Fibroblast of skin of left quadriceps (primary cell): ENCODE measurements at regions not wholly inside any gene's neighbourhood (a gene's known extent, or its start where the extent isn't known, plus 50 kb on each side); places are given as distances from the start of the nearest gene placed in this dataset.
"Not testable (repeated sequence)": the region's sequence is repeated elsewhere in the genome, so short reads cannot be mapped to it uniquely, and the experiment has no call there.

Source experiments
- DNase-seq, 2 experiments: peaks; one replicate each; pipeline ENCODE4 v3.0.0-alpha.2; 2013; ENCODE audit warnings: low read depth in 2 of 2

- DNase-seq, result no peak
Measured at GRCh38 chr19:28166025-28166424, 1046.9 kb downstream of the UQCRFS1 start.

- DNase-seq, result no peak
Measured at GRCh38 chr19:28164214-28164613, 1048.7 kb downstream of the UQCRFS1 start.

GRCh38 chr19:28159065-28159464 is 1053.9 kb downstream of the UQCRFS1 start:
- no peak for DNase-seq

- no peak for DNase-seq
Measured at GRCh38 chr19:28155265-28155664, 1057.7 kb downstream of the UQCRFS1 start.

GRCh38 chr19:28154077-28154476 is 1058.9 kb downstream of the UQCRFS1 start:
- DNase-seq, result no peak

GRCh38 chr19:28153123-28153522 is 1059.8 kb downstream of the UQCRFS1 start:
- no peak for DNase-seq

- no peak for DNase-seq
Measured at GRCh38 chr19:28152195-28152594, 1060.8 kb downstream of the UQCRFS1 start.

GRCh38 chr19:28150129-28150528 is 1062.8 kb downstream of the UQCRFS1 start:
- no peak for DNase-seq

GRCh38 chr19:28148554-28148953 is 1064.4 kb downstream of the UQCRFS1 start:
- no peak for DNase-seq

GRCh38 chr19:28142258-28142657 is 1070.7 kb downstream of the UQCRFS1 start:
- DNase-seq, result no peak

GRCh38 chr19:28140201-28140600 is 1072.8 kb downstream of the UQCRFS1 start:
- DNase-seq, result no peak

- no peak for DNase-seq
Measured at GRCh38 chr19:28137772-28138171, 1075.2 kb downstream of the UQCRFS1 start.

GRCh38 chr19:28136796-28137195 is 1076.2 kb downstream of the UQCRFS1 start:
- no peak for DNase-seq

GRCh38 chr19:28135825-28136224 is 1077.1 kb downstream of the UQCRFS1 start:
- no peak for DNase-seq

- no peak for DNase-seq
Measured at GRCh38 chr19:28134311-28134710, 1078.6 kb downstream of the UQCRFS1 start.

GRCh38 chr19:28130881-28131280 is 1082.1 kb downstream of the UQCRFS1 start:
- DNase-seq, result not testable (repeated sequence)

- no peak for DNase-seq
Measured at GRCh38 chr19:28130066-28130511, 1082.9 kb downstream of the UQCRFS1 start.

GRCh38 chr19:28128341-28128740 is 1084.6 kb downstream of the UQCRFS1 start:
- no peak for DNase-seq

GRCh38 chr19:28126135-28126898 is 1086.6 kb downstream of the UQCRFS1 start:
- DNase-seq, result no peak

- no peak for DNase-seq
Measured at GRCh38 chr19:28122734-28123133, 1090.2 kb downstream of the UQCRFS1 start.

- DNase-seq, result no peak
Measured at GRCh38 chr19:28118235-28118634, 1094.7 kb downstream of the UQCRFS1 start.

- no peak for DNase-seq
Measured at GRCh38 chr19:28117143-28117542, 1095.8 kb downstream of the UQCRFS1 start.

- DNase-seq, result not testable (repeated sequence)
Measured at GRCh38 chr19:28116379-28116778, 1096.6 kb downstream of the UQCRFS1 start.

- no peak for DNase-seq
Measured at GRCh38 chr19:28103921-28104320, 1109.0 kb downstream of the UQCRFS1 start.
